ENCODE measurements at regions not wholly inside any gene's neighbourhood (a gene's known extent, or its start where the extent isn't known, plus 50 kb on each side); places are given as distances from the start of the nearest gene placed in this dataset.
A peak's percentile ranks its signal among the peaks of the same experiment; 100 is the strongest.

DNA sequence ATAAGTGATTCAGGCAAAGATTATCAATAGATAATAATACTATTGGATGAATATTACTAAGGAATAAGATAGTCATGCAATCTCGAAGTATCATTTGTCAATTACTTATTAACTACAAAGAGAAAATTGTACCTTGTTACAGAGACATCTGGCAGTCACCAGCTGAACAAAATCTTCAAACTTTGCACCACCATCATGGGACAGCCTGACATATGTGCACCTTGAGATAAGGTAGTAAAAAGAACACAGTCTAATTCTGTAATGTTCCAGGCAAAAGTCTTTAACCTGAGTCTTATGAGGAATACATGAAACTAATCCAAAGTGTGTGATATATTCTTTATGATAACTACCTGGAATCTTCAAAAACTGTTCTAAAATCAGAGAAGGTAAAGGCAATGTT, 423.0 kb upstream of the ZNF608 start:
- DNase-seq (ENCODE audit: low read depth in 2 of 2) = no peak

DNA sequence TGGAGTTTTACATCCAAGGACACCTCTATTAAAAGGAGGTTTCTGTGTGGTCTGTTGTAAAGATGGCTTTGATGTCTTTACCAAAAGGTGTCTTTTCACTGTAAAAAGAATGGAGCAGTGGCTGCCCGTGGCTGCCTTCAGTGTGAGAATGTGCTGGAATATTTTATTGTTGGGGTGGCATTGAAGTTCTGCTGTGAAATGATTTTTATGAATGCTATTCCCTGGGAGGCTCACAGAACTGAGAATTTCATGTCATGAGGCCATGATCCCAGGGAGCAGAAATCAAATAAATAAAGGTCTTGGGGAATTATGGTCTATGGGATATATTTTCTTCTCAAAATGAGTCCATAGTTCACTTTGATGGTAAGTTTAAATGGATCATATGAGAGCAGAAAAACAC, 425.2 kb upstream of the ZNF608 start:
- DNase-seq (ENCODE audit: low read depth in 2 of 2) = no peak

DNA sequence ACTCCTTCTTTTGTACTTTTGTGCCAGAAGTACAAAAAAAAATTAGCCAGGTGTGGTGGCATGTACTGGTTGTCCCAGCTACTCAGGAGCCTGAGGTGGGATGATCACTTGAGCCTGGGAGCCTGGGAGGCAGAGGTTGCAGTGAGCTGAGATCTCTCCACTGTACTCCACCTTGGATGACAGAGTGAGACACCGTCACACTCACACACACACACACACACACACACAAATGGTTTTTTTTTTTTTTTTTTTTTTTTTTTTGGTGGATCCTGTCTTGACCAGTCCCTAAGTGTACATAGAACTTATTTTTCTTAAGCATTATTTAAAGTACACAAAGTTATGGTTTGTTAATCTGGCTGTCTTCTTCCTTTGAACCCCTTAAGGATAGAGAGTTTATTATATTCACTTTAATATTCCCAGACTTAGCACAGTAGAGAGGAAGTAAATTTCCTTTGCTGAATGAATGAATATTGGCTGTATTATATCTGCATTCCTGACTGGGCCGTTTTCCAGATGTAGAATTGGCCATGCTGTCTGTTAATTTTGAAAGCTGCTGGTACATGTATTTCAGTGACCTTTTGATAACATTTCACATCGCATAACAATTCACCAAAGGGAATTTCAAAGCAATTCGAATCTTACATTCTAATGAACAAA, 429.0 kb upstream of the ZNF608 start:
- peak in 1 of 2 donors; percentile 83 for DNase-seq (ENCODE audit: low read depth in 2 of 2)

DNA sequence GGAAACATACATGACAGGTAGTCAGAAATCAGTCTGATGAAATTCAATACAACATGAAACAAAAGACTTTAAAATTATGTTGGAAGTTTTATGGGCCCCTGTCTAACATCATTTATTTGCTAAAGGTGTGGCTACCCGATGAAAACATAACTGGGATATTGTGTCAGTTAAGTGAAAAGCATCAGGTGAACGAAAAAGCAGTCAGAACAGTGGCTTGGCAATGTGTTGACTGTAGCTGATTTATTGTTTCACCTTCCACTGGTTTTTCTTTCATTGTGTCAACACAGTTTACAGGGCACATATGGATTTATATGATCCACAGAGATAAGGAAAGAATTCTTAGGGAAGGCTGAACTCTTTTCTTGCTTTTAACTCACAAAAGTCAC, 429.6 kb upstream of the ZNF608 start:
- no peak for DNase-seq (ENCODE audit: low read depth in 2 of 2)

DNA sequence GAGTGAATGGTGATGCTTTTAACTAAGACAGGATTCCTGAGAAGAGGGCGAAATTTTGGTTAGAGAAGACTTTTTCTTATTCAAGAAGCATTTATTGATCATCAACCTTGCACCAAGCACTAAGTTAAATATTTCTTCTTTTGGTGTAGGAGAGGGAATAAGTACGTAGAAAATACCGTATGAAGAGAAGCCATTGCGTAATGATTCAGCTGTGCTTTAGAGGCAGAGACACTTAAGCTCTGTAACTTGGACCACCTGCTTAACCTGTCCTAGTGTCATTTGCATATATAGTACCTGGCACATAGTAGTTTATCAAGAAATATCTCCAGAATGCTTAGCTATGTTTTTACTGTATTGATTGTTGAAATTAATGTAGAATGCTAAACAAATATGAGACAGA, 430.9 kb upstream of the ZNF608 start:
- no peak for DNase-seq (ENCODE audit: low read depth in 2 of 2)

DNA sequence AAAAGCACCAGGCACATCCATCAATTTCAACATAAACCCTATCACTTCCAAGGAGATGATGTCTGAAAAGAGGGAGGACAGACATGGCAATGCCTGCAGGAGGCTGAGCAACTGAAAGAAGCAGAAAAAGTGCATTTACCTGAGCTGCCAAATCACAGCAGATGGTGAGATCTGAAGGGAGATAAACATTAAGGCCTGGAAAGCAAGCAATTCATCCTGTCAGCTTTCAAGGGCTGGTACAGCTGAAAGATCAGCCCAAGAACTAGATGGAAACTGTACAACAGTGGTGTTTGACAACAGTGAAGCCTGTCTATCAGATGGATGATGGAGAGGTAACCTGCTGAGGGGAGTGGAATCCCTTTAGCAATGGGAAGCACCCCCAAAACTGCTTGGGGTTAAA, 433.2 kb upstream of the ZNF608 start:
- DNase-seq (ENCODE audit: low read depth in 2 of 2) = no peak

DNA sequence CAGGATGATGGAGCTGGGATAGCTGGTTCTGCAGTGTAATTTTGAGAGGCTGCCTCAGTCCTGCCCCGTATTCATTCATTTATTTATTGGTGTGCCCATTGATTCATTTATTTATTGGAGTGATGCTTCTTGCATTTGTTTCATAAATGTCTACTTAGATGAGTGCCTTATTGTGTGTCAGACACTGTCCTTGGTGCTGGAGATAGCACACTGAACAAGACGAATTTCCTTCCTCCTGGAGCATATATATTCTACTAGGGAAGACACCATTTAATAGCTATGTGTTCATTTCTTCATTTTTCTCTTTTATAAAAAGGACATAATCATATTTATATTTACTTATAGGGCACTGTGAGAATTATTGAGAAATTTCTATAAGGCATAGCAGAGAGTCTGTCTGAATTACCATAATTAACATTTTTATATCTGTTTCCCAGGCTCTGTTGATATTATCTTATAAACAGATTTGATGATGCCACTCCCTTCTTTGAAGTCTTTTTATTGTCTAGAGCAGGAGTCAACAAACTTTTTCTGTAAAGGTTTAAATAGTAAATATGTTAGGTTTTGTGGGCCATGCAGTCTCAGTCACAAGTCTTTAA, 433.9 kb upstream of the ZNF608 start:
- peak in 1 of 2 donors; percentile 38 for DNase-seq (ENCODE audit: low read depth in 2 of 2)

DNA sequence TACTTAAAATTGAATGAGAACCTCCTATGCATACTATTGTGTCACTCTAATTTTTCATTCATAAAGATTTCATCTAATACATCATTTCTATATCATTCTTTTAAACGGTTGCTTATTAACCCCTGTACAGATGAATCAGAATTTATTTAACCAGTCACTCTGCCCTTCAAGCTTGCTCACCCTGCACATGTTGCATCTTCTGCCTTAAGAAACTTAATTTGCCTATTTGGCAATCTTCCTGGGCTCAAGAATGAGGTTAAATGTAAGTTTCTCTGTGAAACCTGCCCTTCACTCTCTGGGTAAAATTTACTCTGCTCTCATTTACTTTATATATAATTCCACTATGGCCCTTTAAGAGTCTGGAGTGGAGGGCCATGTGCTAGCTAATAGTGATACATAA, 434.7 kb upstream of the ZNF608 start:
- no peak for DNase-seq (ENCODE audit: low read depth in 2 of 2)

DNA sequence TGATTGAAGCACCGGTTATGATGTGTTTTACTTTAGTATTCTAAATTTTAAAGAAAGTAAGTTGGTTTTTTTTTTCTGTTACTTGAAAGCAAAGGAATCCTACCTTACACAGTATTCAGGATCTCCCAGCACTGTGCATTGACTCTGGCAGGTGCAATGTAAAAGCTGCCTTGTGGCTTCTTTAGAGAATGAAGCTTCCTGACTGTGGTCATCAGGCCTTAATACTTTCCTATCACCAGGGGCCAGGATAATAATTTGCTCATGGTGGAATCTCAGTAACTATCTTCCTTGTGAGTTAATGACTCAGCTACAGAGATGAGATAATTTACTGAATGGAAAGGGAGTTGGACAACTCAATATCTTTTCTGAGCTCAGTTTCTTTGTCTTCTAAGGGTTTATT, 435.5 kb upstream of the ZNF608 start:
- DNase-seq (ENCODE audit: low read depth in 2 of 2) = no peak

DNA sequence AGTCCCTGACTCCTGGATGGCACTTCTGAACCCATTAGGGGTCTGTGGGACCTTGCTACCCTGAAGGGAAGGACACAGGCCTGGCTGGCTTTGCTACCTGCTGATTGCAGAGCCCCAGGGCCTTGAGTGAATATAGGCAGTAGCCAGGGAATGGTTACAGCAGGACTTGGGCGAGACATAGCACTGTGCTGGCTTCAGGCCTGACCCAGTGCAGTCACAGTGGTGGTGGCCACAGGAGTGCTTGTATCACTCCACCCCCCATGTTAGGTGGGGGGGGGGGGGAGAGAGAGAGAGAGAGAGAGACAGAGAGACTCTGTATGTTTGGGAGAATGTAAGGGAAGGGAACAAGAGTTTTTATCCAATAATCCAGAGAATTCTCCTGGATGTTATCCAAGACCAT, 439.3 kb upstream of the ZNF608 start:
- DNase-seq (ENCODE audit: low read depth in 2 of 2) = no peak

DNA sequence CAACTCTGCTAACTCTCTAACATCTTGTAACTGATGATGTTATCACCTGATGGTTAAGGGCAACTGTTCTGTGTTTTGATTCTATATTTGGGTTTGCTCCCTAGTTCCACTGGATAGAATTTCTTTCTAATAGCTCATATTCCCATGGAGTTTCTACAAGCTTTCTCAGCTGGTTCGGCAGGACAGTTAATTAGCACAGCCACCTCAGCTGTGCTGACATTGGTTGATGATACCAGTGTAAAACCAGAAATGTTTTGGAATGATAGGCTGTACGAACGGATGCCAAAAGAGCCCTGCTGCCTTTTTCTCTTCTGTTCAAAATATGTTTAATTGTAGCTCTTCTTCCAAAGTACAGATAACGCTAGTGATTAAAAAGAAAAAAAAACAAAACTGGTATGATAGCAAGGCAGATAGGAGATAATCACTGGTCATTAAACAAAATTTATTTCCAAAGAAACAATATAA, 440.5 kb upstream of the ZNF608 start:
- no peak for DNase-seq (ENCODE audit: low read depth in 2 of 2)

DNA sequence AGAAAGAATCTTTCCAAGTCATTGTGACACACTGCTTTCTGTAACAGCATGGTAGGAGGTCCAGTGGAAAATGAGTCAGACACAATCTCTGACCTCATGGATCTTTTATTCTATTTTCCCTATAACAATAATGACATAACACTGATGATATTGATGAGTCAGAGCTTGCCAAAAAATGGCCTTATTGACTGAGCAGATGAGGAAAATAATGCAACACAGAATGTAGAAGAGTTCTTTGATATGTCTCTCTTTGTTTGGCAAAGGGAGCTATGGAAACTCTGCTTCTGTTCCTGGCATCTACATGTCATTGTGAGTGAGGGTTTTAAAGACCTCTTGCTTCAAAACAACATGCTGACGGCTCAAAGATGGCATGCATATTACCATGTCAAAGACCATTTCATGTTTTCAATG, 443.1 kb upstream of the ZNF608 start:
- DNase-seq (ENCODE audit: low read depth in 2 of 2) = peak in 1 of 2 donors; percentile 10

DNA sequence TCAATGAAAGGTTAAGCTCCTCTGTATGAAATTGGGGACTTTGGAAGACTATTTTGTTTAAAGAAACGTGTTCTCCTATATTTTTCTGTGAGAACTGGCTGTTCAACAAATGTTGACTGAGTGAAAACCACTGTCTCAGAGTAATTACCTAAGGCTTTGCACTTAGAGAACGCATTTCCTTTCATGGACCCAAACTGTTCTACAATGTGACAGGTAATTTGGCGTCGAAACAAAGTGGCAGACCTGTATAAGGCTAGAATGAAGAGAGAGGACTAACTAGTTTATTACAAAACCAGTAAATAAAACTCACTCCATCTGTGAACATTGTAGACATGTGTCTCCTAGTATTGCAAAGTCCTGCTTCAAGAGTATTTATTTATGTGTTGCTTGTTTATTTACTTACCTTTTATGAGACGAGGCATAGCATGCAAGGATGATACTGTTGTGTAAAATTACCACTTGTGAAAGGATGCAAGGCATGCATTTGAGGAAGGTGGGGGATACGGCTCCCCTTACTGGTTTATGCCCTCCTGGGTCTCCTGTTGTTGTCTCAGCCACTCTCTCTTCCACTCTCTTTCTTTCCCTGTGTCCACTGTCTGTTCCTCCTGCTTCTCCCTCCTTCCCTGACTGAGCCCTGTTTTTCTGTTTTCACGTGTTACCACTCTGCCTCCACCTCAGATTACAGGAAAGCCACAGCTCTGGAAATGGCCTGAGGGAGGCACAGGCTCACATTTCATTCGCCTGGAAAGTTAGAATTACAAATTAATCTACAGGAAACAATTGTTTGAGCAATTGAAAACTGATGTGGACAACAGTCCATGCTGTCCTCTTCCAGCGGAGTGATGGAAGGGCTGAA, 444.0 kb upstream of the ZNF608 start:
- no peak for DNase-seq (ENCODE audit: low read depth in 2 of 2)

DNA sequence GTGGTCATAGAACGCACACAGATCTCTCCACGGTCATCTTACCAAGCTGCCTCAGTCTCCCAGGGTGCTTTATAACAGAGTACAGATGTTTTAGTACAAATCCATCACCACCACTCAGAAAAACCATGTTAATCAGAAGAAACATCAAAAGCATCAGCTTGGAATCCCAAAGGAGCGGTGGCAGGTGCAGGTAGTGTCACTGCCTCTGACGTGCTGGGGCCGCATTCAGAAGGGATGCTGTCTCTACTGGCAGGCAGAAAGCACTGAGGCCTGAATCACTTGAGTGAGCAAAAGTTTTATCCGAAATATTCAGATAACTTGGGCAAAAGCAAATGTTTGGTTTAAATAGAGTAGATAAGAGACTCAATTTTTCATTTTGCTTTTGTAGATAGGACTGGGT, 448.4 kb upstream of the ZNF608 start:
- no peak for DNase-seq (ENCODE audit: low read depth in 2 of 2)

DNA sequence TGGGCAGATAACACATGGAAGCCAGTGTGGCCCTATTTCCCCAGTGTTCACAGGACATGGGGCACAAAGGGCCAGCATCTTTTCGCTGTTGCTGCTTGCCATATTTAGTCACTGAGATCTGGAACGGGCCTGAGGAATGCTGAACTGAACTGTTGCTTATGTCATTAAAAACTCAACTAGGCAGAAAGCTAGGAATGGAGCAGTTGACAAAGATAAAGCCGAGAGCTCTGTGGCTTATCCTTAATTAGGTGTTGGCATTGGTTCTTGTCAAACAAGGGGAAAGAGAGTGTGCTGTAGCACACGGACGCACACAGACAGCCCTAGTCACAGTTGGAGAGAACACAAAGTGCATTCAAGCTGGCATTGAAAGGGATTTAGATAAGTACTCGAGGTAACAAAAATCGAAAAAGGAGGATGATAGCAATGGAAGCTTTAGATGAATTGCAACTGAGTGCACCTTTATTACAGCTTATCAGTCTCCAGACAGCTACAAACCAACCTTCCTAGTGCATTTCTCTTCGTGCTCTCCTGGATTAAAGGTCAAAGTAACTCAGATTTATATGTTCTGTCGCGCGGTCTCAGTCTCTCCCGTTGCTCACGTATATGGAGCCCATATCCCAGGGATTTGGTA, 450.2 kb upstream of the ZNF608 start:
- DNase-seq (ENCODE audit: low read depth in 2 of 2) = no peak

DNA sequence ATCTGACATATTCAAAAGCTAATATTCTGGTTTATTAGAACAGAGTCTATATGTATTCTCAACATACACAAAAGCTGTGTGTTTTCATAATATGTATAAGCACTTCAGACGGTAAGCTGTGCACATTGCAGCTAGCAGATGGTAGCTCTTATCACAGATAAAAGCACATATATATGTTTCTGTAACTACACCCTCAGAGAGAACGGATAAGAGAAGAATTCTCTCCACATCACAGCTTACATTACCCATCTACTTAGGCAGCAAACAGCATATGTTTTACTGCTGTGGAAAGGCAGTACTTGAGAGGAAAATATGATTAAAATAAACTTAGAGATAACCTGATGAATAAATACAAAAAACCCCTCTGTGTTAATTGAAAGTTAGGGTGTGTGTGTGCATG, 450.9 kb upstream of the ZNF608 start:
- no peak for DNase-seq (ENCODE audit: low read depth in 2 of 2)

DNA sequence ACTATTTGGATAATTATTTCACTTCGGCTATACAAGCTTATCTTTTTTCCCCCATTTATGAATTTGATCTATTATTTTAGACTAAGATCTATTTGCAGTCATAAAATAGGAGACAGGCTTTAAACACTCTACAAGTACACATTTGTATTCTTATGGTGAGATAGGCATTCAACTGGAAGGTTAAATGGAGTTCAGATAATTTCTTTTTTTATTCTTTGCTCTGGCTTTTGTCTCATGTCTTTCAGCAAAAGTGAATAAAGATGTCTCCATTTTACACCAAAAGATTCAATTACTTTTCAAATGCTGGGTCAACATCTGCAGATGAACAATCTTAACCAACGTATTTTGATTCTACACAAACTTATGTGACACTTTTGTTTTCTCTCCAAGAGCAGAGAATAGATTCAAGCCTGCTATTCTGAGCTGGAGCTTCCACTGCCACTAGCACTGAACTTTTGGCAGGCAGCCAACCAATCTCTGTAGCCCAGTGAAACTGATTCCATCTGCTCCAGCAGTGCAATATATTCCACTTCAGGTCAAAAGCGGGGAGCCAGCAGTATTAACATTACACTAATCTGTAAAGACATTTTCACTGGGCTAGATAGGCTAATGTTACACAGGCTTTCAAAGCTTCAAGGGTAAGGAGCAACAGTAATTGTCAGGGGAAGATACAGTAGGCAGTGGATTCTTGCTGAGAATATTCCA, 452.0 kb upstream of the ZNF608 start:
- DNase-seq (ENCODE audit: low read depth in 2 of 2) = peak; percentile 67 to 95

DNA sequence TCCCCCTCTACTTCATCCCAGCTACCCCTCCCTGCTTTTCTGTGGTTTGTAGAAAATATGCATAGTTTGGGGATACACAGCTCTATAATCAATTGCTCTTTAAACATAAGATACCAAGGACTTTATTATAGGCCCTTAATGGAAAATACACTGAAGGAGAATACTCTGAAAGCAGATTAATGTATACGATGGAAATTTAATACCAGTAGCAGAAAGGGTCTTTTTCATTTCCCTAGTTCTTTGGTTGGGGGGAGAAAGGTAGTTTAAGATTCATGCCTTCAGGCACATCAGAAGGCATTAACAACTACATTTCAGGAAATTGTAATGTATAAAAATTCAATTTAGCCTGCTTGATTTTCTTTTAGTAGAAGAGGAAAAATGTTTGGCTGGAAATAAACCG, 452.9 kb upstream of the ZNF608 start:
- no peak for DNase-seq (ENCODE audit: low read depth in 2 of 2)

DNA sequence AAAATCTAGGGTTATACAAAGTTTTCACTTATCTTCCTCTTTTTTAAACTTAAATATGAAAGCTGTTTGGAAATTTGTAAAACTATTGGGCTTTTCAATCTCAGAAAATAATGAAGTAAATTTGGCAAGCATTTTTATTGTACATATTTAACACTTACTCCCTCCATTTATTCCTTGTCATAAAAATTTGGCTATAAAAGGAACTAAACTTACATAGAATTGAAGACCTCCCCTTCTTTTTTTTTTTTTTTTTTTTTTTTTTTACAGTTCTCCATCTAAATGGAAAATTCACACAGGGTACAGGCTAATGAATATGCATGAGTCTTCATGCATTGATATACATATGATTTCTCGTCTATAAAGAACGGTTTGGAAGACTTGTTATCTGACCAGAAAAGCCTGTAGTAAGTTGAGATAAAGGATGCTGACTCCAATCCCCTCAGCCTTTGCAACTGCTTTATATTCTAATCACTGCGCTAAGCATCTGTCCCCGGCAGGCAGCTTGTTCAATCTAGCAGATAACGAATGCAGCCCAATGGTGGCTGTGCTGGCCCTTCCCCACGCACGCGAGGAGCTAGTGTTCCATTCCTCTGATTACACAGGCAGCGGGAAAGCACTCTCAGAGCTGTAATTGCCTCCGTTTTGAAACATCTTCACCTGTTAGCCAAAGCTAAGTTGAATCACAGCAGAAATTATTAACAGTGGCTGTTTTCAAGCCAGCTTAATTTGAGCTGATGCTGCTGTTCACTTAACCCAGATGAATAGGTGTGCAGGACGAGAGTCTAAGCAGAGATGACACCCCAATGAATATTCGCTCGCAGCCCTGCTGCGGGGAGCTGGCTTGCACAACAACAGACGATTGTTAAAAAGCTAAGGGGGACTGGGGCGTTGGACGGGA, 453.8 kb upstream of the ZNF608 start:
- DNase-seq (ENCODE audit: low read depth in 2 of 2) = peak; percentile 10 to 17

DNA sequence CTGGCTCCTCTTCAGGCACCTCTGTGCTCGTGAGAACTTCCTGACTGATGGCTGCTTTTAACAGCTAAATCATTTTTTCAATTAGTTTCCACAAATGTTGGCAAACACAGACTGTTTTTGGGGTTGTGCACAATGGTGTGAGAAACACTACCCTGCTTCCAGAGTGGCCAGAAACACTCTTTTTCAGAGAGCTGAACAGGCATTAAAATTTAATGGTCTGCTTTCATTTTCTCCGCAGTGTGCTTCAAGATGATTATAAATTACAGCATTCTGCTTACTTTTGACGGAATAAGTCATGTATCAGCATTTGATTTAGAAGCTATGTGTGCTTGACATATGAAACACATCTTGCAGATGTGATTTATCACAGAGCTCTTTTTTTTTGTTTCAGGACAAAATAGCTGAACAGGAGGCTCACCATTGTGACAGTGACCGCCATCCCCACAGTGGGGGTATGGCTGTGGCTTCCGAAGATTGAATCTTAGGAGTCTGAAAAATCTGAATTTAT, 454.5 kb upstream of the ZNF608 start:
- no peak for DNase-seq (ENCODE audit: low read depth in 2 of 2)
